T-helper 2 cell (primary cell): ENCODE measurements at regions not wholly inside any gene's neighbourhood (a gene's known extent, or its start where the extent isn't known, plus 50 kb on each side); places are given as distances from the start of the nearest gene placed in this dataset.

Experiments used
- DNase-seq, 5 experiments: peaks; one replicate each; pipeline versions ENCODE4 v3.0.0 to v3.0.0-alpha.2; 2012 to 2022

GRCh38 chr18:8945514-8945913, 157.0 kb upstream of the NDUFV2 start:
- DNase-seq = no peak

DNA sequence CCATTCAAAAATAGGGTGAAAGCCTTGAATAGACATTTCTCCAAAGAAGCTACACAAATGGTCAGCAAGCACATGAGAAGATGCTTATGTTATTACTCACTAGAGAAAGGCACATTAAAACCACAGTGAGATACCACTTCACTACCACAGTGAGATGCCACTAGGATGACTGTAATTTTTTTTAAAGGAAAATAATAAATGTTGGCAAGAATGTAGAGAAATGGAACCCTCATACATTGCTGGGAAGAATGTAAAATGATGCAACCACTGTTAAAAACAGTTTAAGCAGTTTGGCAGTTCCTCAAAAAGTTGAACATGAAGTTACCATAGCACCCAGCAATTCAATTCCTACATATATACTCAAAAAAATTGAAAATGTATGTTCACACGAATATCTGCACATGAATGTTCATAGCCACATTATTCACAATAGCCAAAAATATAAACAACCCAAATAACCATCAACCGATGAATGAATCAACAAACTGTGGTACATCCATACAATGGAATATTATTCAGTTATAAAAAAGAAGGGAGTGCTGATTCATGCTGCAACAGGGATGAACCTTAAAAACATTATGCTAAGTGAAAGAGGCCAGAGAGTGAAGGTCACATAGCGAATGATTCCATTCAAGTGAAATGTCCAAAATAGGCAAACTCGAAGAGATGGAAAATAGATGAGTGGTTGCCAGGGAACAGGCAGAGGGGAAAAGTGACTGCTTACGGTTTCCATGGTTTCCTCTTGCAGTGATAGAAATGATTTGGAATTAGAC, 156.2 kb upstream of the NDUFV2 start:
- no peak for DNase-seq

GRCh38 chr18:8947566-8947965, 154.9 kb upstream of the NDUFV2 start:
- no peak for DNase-seq

DNA sequence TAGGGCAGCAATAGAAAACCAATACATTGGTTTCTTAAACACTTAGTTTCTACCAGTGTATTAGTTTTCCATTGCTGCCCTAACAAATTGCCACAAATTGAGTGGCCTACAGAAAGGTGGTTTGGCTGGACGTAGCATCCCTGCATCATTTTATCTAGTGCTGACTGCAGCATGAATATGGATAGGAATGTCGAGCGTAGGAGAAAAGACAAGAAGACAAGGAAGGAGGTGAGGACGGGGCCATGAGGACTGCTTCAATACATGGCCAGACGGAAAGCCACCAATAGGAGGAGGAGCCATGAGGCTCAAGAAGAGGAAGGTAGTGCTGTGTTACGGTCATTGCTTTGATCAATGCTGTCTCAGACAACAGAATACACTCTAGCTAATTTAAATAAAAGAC, 154.5 kb upstream of the NDUFV2 start:
- no peak for DNase-seq

DNA sequence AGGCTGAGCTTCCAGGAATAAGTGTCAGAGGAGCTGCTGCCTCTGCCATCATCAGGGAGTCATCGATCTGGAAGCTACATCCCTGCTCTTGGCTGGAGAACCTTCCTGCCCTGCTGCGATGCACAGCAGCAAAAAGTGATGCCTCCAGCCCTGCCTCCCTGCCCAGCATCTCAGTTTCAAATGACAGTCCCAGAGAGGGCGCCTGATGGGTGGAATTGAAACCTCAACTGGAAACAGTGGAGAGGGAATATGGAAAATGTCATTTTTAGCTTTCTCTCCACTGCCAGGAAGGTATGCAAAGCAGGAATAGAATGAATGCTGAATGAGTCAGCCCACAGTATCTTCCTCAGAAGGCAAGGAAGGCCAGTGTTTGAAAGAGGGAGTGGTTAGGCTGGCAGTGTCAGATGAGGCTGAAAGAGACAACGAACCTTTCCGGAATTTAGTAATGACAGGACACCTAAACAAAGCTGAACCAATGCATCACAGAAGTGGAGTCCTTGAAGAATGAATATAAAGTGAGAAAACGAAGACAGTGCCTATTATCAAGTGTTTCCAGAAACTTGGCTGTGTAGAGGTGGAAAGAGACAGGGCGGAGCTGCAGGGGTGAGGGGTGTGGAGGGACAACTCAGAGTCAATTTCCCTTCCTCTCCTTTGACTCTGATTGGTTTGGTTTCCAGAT, 153.9 kb upstream of the NDUFV2 start:
- DNase-seq = no peak

- DNase-seq = no peak
Measured at GRCh38 chr18:8949206-8949605, 153.3 kb upstream of the NDUFV2 start.

GRCh38 chr18:8951491-8951890, 151.0 kb upstream of the NDUFV2 start:
- no peak for DNase-seq

DNA sequence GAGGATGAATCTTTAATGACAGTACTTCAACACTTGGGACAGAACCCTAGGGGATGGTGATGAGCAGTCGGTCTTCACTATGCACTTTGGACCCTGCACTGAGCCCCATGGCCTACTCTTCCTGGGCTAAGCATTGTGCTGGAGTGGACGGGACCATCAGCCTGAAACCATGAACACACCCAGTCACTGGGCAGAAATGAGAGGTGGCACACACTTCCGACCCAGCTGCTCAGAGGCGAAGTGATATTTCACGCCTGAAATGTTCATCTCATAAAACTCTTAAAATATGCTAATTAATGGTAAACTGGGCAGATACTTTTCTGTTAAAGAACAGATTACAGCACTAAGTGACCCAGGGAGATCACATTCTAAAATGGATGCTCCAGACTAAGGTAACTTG, 150.3 kb upstream of the NDUFV2 start:
- no peak for DNase-seq

GRCh38 chr18:8952769-8953760, 149.4 kb upstream of the NDUFV2 start:
- DNase-seq = no peak

DNA sequence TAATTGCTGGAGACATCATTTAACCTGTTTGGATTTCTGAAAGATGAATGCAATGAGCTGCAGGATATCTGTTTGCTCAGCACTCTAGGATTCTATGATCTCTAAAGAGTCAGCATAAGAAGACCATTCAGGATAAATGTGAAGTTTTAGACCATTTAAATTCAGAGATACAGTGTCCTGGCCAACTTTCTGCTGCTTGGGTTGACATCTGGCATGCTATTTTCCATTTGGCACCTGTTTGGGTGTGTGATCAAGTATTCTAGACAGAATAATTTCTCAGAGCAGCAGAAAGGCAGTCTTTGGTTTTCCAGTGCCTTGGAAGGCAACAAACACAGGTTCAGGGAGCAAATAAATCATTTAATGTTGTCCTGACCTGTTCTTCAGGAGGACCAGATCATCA, 144.8 kb upstream of the NDUFV2 start:
- no peak for DNase-seq

DNA sequence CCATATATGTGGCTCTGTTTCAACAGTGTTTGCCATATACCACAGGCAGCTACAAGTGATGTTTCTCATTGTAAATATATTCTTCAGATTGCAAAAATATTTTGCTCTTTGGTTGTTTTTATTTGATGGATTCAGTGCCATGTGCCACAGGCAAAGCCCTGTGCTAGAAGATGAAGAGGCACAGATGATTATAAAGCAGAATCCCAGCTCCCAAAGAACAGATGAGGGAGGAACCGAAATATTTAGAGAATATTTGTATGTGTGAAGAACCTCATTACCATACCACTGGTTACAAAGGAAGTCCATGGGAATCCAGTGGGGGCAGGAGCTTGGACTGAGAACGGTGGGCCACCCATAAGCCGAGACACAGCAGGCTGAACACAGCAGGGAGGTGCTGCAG, 143.8 kb upstream of the NDUFV2 start:
- no peak for DNase-seq

DNA sequence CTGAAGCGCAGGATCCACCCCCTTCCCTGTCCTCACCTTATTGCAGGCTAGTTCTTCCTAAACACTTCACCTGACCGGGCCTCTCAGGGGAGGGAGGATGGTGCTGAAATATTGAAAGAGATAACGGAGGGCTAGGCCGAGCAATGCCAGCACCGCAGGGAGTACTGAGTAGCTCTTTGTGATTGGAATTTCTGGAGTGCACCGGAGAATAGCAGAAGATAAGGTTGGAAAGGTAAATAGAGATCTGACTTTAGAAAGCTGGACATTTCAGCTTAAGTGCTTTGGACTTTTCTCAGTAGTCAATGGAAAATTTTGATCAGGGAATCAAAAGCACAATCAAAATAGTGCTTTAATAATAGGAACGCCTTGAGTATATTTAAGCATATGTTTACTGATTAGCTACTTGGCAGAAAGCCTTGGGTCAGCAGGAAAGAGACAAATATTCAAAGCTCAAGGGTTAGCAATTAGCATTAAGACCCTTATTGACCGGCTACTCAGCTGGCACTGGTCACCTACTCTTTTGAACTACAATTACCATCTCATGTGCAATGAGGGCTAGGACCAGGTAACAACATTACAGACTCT, 142.9 kb upstream of the NDUFV2 start:
- DNase-seq = no peak

DNA sequence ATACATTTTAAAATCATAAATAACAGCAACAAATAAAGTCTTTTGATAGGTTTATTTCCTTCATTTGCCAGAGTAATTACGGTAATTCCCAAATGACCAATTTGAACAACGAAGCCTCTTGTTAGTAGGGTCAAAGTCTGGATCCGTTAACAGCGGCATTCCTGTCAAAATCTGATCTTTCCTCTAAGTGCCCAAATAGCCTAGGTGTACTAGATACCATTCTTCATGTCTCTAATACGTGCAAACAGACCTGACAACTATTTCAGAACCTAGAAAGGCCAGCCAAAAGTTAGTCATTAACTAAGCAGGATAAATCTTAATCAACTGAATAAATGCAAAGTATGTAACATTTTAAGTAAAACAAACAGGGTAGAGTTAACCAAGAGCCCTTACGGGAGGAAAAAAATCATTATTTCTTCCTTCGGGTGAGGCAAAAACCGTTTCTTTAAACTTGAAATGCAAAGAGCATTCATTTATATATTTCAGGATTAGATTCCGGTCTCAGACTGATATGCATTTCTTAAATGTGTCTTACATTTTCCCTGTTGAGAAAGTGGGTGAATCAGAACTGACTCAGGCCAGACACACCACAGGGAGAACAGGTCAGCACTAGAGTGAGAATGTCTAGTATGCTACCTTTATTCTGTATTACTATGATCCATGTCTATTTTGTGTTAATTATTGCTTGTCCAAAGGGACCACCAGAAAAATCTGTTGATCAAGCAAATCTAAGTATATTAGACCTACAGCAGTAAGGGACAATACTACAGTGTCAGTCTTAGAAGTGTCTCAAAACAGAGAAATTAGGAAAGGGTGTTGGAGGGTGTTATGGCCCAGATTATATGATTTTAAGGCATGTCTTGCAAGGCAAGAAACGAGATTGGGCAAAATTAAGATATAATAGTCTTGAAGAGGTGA, 141.5 kb upstream of the NDUFV2 start:
- no peak for DNase-seq

DNA sequence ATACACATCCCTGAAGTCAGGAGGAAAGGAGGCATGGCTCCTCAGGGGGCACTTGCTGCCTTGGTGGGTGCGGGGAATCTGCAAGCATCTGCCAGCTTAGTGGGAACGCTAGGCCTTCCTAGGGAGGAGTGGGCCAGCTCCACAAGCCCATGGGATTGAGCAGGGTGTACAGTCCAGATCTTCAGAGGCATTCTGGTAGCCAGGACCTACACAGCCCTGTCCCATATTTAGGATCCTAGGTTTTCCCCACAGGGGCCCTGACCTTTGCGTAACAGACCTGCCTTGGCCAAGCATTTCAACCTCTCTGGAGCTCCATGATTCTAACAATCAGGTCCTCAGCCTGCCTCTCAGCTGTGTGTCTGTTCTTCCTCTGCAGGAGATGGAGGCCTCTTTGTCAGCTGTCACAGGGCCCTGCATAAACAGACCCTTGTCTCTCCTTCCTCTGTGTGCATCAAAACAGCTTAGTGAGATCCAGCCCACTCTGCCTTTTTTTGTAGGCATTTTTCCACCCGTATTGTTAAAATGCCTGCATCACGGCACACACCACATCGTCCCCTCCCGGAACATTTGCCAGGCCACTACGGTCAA, 140.2 kb upstream of the NDUFV2 start:
- DNase-seq = no peak

DNA sequence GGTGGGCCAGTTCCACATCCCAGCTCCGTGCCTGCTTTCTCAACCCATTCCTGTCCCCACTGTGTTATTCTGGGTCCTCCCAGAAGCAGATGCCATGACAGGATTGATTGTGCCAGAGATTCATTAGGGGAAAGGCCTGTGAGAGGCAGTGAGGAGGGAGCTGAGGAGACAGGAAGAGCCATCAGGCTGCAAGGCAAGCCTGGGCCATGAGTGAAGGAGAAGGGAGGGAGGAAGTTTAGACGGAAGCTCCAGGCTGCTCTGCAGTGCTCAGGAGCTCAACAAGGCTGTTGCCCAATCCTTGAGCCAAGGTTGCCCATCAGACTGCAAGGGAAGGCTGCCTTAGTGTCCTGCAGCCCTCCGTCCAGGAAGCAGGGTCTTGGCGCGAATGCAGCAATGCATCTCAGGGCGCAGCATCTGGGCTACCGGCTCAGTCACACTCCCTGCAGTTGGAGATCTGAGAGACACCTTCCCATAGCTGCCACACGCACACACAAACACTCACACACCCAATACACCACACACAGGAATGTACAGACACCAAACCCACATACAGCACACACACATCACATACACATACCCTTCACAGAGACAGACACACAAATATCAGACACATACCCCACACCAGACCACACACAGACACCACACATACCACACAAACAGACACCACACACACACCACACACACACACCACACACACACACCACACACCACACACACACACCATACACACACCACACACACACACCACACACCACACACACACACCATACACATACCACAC, 139.5 kb upstream of the NDUFV2 start:
- DNase-seq = peak in 1 of 5 experiments; percentile 4

DNA sequence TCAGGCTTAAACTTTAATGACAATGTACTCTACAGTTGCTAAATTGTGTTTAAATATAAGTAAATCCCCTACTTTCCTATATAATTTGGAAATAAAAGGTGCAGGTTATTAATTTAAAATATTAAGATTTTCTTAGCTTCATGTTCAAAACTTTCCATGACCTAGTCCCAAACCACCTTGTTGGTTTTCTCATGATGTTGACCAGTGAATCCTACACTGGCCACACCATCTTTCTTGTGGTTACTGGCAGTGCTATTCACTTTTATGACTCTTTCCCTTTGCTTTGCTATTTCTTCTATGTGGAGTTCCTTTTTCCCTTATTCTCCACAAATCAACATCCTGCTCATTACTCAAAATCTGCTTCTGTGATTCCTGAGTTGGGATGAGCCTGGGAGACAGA, 138.6 kb upstream of the NDUFV2 start:
- no peak for DNase-seq

GRCh38 chr18:8965398-8965797, 137.1 kb upstream of the NDUFV2 start:
- no peak for DNase-seq

- DNase-seq = no peak
Measured at GRCh38 chr18:8966821-8967220, 135.7 kb upstream of the NDUFV2 start.

DNA sequence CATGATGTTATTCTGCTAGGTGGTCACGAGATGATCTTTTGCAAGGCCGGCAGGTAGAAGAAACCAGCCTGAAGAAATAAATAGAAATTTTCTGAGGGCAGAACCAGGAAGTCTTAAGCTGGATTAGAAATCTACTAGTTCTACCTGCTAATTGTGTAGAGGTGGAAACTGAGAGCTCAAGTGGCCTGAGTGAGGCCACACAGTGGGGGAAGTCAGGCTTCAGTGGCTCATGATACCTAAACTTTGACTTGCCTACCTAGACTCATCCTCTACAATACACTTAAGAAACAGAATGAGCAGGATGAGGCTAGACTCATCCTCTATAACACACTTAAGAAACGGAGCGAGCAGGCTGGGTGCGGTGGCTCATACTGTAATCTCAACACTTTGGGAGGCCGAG, 134.9 kb upstream of the NDUFV2 start:
- DNase-seq = no peak

GRCh38 chr18:8969639-8970390, 132.7 kb upstream of the NDUFV2 start:
- DNase-seq = no peak
